Memory B cell (primary cell): ENCODE measurements at regions not wholly inside any gene's neighbourhood (a gene's known extent, or its start where the extent isn't known, plus 50 kb on each side); places are given as distances from the start of the nearest gene placed in this dataset.

Experiments used
- ATAC-seq: fragments of 150-1000 bp; cut with Tn5 transposase; 2 replicates; pipeline ENCODE4 v1.10.0; 2021; ENCODE audit warnings: low read depth, mild to moderate bottlenecking, moderate library complexity
- DNase-seq, 2 donors: peaks; one replicate each; pipeline ENCODE4 v3.0.0; 2022; ENCODE audit warnings: low spot score in 2 of 2
- H3K27ac Mint-ChIP-seq: one replicate; pipeline ENCODE4 v1.8.0; 2022; ENCODE audit warnings: mild to moderate bottlenecking, moderate library complexity, mixed read lengths
- H3K27me3 Mint-ChIP-seq: one replicate; pipeline ENCODE4 v1.8.0; 2022; ENCODE audit warnings: mixed read lengths
- H3K36me3 Mint-ChIP-seq: one replicate; pipeline ENCODE4 v1.8.0; 2022; ENCODE audit warnings: mild to moderate bottlenecking, mixed read lengths
- H3K4me1 Mint-ChIP-seq: one replicate; pipeline ENCODE4 v1.8.0; 2022; ENCODE audit warnings: mixed read lengths
- H3K4me3 Mint-ChIP-seq: one replicate; pipeline ENCODE4 v1.8.0; 2022; ENCODE audit warnings: mild to moderate bottlenecking, moderate library complexity, mixed read lengths
- H3K9me3 Mint-ChIP-seq: one replicate; pipeline ENCODE4 v1.8.0; 2022; ENCODE audit warnings: mixed read lengths

DNA sequence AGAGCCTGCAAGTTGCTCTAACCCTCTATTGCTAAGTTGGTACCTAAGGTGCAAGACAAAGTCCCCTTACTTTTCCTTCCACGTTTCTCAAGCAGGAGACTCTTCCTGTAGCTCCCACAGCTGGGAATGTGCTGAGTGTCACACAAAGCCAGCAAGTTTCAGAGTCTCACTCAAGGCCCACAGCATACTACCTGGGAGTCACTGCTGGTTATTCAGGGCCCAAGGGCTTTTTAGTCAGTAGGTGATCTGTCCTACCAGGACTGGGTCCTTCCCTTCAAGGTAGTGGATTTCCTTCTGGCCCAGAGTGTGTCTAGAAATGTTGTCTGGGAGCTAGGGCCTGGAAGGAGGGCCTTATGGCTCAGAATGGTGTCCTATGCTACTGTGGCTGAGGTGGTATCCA lies 261.9 kb upstream of the CITED2 start:
- Mint-ChIP-seq H3K4me3 (no peak overlapping the region), H3K27ac (no peak overlapping the region), H3K9me3 (no peaks in the 10 kb centered on the region), H3K36me3 (peaks cover 3% of the 10 kb centered on the region), H3K27me3 (peaks cover 2% of the 10 kb centered on the region), H3K4me1 (peaks cover 5% of the 10 kb centered on the region)
- ATAC-seq (no peak), DNase-seq (no peak)

- no peak overlapping the region for H3K4me3 Mint-ChIP-seq
- ATAC-seq: no peak
- DNase-seq: no peak
- peaks cover 2% of the 10 kb centered on the region for H3K9me3 Mint-ChIP-seq
- peaks cover 1% of the 10 kb centered on the region for H3K4me1 Mint-ChIP-seq
- peaks cover 5% of the 10 kb centered on the region for H3K36me3 Mint-ChIP-seq
- no peak overlapping the region for H3K27ac Mint-ChIP-seq
- H3K27me3 Mint-ChIP-seq: peaks cover 2% of the 10 kb centered on the region
Observed at GRCh38 chr6:139635401-139636130, 261.1 kb upstream of the CITED2 start.

GRCh38 chr6:139632840-139633239 lies 258.4 kb upstream of the CITED2 start:
- no peak for ATAC-seq
- Mint-ChIP-seq H3K27ac (no peak overlapping the region), H3K36me3 (peaks cover 3% of the 10 kb centered on the region), H3K9me3 (peaks cover 2% of the 10 kb centered on the region), H3K4me3 (no peak overlapping the region), H3K27me3 (no peaks in the 10 kb centered on the region), H3K4me1 (no peaks in the 10 kb centered on the region)
- DNase-seq: no peak

- ATAC-seq: no peak
- no peak overlapping the region for H3K4me3 Mint-ChIP-seq
- H3K27me3 Mint-ChIP-seq: no peaks in the 10 kb centered on the region
- H3K4me1 Mint-ChIP-seq: no peaks in the 10 kb centered on the region
- peaks cover 5% of the 10 kb centered on the region for H3K36me3 Mint-ChIP-seq
- peaks cover 2% of the 10 kb centered on the region for H3K9me3 Mint-ChIP-seq
- no peak overlapping the region for H3K27ac Mint-ChIP-seq
- DNase-seq: no peak
Observed at GRCh38 chr6:139628270-139628669, 253.8 kb upstream of the CITED2 start.

GRCh38 chr6:139627091-139627490 lies 252.6 kb upstream of the CITED2 start:
- ATAC-seq (no peak), DNase-seq (no peak)
- no peaks in the 10 kb centered on the region for H3K4me1 Mint-ChIP-seq
- H3K9me3 Mint-ChIP-seq: peaks cover 2% of the 10 kb centered on the region
- H3K36me3 Mint-ChIP-seq: peaks cover 5% of the 10 kb centered on the region
- H3K4me3 Mint-ChIP-seq: no peak overlapping the region
- no peak overlapping the region for H3K27ac Mint-ChIP-seq
- no peaks in the 10 kb centered on the region for H3K27me3 Mint-ChIP-seq

- no peak for DNase-seq
- no peak overlapping the region for H3K4me3 Mint-ChIP-seq
- peaks cover 5% of the 10 kb centered on the region for H3K36me3 Mint-ChIP-seq
- H3K27me3 Mint-ChIP-seq: no peaks in the 10 kb centered on the region
- peaks cover 2% of the 10 kb centered on the region for H3K9me3 Mint-ChIP-seq
- ATAC-seq: no peak
- no peaks in the 10 kb centered on the region for H3K4me1 Mint-ChIP-seq
- H3K27ac Mint-ChIP-seq: no peak overlapping the region
Observed at GRCh38 chr6:139625998-139626975, 251.8 kb upstream of the CITED2 start.

- DNase-seq (no peak), ATAC-seq (no peak)
- H3K36me3 Mint-ChIP-seq: peaks cover 3% of the 10 kb centered on the region
- H3K4me3 Mint-ChIP-seq: no peak overlapping the region
- no peaks in the 10 kb centered on the region for H3K27me3 Mint-ChIP-seq
- no peaks in the 10 kb centered on the region for H3K9me3 Mint-ChIP-seq
- no peaks in the 10 kb centered on the region for H3K4me1 Mint-ChIP-seq
- no peak overlapping the region for H3K27ac Mint-ChIP-seq
Observed at GRCh38 chr6:139625081-139625939, 250.9 kb upstream of the CITED2 start.

DNA sequence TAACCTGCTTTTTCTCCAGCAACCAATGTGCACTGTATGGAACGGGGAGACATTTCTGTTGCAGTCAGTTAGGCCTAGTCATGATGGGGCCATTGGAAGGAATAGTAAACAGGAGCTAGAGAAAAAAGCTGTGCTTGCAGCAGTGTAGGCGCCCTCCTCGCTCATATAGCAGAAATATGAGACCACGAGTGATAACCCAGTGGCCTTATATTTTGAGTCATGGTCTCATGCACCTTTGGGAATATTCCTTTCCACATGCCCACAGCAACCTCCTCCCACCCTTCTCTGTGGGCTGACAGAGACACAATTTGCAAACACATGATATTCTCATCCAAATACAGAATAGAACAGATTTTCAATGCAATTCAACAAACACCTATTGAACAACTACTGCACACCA lies 248.9 kb upstream of the CITED2 start:
- Mint-ChIP-seq H3K9me3 (no peaks in the 10 kb centered on the region), H3K4me3 (no peak overlapping the region), H3K36me3 (peaks cover 6% of the 10 kb centered on the region), H3K27me3 (no peaks in the 10 kb centered on the region), H3K4me1 (no peaks in the 10 kb centered on the region), H3K27ac (no peak overlapping the region)
- no peak for DNase-seq
- no peak for ATAC-seq

DNA sequence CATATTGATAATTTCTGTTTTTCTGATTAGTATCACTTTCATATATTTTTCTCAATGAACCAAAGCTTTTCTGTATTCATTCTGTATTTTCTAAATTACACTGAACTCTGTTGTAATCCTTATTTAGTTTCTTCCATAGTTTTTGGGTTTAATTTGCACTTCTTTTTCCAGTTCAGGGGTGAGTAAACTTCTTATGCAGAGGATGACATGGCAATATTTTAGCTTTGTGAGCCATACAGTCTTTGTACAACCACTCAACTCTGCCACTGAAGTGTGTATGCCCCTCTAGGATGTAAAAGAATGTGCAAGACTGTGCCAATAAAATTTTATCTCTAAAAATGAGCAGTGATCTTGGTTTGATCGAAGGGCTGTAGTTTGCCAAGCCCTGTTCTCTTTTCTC lies 239.0 kb upstream of the CITED2 start:
- no peak overlapping the region for H3K27ac Mint-ChIP-seq
- DNase-seq (no peak), ATAC-seq (no peak)
- H3K27me3 Mint-ChIP-seq: no peaks in the 10 kb centered on the region
- H3K4me1 Mint-ChIP-seq: no peaks in the 10 kb centered on the region
- no peaks in the 10 kb centered on the region for H3K36me3 Mint-ChIP-seq
- H3K4me3 Mint-ChIP-seq: no peak overlapping the region
- H3K9me3 Mint-ChIP-seq: no peaks in the 10 kb centered on the region

DNA sequence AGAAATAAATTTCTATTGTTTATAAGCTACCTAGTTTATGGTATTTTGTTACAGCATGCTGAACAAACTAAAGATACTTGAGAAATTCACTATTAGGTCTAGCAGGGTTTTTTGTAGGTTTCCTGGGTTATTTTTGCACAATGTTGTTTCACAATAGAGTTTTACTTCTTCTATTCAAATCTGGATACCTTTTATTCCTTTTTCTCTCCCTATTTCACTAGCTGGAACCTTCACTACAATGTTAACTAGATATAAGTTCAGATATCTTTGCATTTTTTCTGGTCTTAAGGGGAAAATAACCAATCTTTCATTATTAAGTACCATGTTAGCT lies 237.7 kb upstream of the CITED2 start:
- no peaks in the 10 kb centered on the region for H3K4me1 Mint-ChIP-seq
- no peaks in the 10 kb centered on the region for H3K9me3 Mint-ChIP-seq
- H3K27ac Mint-ChIP-seq: no peak overlapping the region
- H3K36me3 Mint-ChIP-seq: no peaks in the 10 kb centered on the region
- DNase-seq (no peak), ATAC-seq (no peak)
- H3K4me3 Mint-ChIP-seq: no peak overlapping the region
- no peaks in the 10 kb centered on the region for H3K27me3 Mint-ChIP-seq

DNA sequence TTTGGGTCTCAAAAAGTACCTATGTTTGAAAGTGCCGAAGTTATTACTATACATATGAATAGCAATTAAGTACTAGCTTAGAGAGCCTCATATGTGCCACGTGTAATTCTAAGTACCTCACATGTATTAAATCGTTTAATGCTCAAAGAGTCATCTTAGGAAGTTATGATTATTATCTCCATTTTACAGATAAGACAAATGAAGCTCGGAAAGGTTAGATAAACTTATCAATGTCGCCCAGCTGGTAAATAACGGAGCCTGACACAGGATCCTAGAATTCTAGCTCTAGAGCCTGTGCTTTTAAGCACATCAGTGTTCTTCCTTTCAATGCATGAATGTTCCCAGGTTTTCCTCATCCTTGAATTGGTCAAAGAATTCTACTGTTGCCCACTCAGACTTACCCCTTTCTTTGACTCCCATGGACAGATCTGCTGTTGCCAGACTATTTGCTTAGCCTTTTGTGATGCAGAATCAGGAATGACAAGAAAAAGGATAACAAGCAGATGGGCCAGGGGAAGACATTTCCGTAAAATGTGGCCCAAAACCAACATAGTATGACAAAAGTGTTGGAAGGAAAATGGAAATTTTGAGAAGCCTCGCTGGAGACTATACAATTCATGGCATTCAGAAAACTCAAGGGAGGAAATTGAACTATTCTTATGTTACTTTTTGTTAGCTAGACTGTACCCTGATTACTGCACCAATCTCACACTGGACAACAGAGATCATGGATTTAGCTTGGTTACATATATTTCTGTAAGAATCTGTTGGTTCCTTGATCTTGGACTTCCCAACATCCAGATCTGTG lies 237.1 kb upstream of the CITED2 start:
- no peaks in the 10 kb centered on the region for H3K27me3 Mint-ChIP-seq
- H3K9me3 Mint-ChIP-seq: no peaks in the 10 kb centered on the region
- no peaks in the 10 kb centered on the region for H3K36me3 Mint-ChIP-seq
- no peak overlapping the region for H3K4me3 Mint-ChIP-seq
- no peaks in the 10 kb centered on the region for H3K4me1 Mint-ChIP-seq
- H3K27ac Mint-ChIP-seq: no peak overlapping the region
- no peak for DNase-seq
- no peak for ATAC-seq

- ATAC-seq: no peak
- H3K4me1 Mint-ChIP-seq: no peaks in the 10 kb centered on the region
- no peak overlapping the region for H3K4me3 Mint-ChIP-seq
- no peaks in the 10 kb centered on the region for H3K36me3 Mint-ChIP-seq
- H3K9me3 Mint-ChIP-seq: peaks cover 2% of the 10 kb centered on the region
- no peak overlapping the region for H3K27ac Mint-ChIP-seq
- no peak for DNase-seq
- H3K27me3 Mint-ChIP-seq: no peaks in the 10 kb centered on the region
Observed at GRCh38 chr6:139608466-139609261, 234.2 kb upstream of the CITED2 start.

DNA sequence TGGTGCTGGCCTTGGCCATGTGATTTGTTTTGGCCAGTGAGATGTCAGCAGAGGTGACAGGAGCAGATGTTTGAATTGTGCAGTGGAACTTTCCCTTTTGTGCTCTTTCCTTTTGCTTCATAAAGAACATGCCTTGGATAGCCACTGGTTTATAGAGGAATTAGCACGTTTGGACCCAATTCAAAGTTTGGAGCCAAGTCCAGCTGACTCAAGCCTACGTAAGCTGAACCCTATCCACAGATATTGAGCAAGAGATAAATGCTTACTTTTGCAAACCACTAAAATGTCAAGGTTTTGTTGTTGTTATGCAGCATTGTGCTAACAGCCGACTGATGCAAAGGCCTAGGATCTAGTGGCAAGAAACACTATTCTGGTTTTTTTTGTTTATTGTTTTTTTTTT lies 230.9 kb upstream of the CITED2 start:
- Mint-ChIP-seq H3K27me3 (no peaks in the 10 kb centered on the region), H3K27ac (no peak overlapping the region), H3K9me3 (peaks cover 2% of the 10 kb centered on the region), H3K4me1 (no peaks in the 10 kb centered on the region), H3K4me3 (no peak overlapping the region), H3K36me3 (no peaks in the 10 kb centered on the region)
- DNase-seq (no peak), ATAC-seq (no peak)
